AG10803 (cell line): ENCODE measurements at regions not wholly inside any gene's neighbourhood (a gene's known extent, or its start where the extent isn't known, plus 50 kb on each side); places are given as distances from the start of the nearest gene placed in this dataset.

ENCODE experiments used
- DNase-seq: peaks from one replicate; pipeline ENCODE4 v3.0.0; 2010; ENCODE audit warnings: low read depth
- H3K4me3 ChIP-seq: 2 replicates; pipeline ENCODE4 v1.5.1; 2011; ENCODE audit warnings: mild to moderate bottlenecking, low read length, control low read depth
- TF ChIP-seq, protein P1 (sequence below): conservative IDR thresholded peaks from 2 replicates; pipeline ENCODE4 v1.5.1; 2011; ENCODE audit warnings: mild to moderate bottlenecking, low read length, control low read depth, inconsistent platforms

DNA sequence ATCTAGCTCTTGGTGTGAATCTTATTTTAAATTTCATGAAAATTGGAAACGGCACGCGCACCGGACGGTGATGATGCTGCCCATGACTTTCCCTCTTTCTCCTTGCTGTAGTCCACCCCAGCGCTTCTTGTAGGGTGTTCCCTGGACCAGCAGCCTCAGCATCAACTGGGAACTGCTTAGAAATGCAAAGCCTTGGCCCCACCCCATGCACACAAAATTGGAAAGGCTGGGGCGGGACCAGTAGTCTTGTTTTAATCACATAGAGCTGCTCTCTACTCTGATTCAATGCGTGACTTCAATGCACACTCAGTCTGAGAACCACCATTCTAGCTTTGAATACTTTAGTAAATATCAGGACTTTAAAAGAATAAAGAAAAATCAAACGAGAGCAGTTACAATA, 427.1 kb downstream of the EFNB2 start:
- DNase-seq, result no peak
- TF ChIP-seq, protein P1, sequence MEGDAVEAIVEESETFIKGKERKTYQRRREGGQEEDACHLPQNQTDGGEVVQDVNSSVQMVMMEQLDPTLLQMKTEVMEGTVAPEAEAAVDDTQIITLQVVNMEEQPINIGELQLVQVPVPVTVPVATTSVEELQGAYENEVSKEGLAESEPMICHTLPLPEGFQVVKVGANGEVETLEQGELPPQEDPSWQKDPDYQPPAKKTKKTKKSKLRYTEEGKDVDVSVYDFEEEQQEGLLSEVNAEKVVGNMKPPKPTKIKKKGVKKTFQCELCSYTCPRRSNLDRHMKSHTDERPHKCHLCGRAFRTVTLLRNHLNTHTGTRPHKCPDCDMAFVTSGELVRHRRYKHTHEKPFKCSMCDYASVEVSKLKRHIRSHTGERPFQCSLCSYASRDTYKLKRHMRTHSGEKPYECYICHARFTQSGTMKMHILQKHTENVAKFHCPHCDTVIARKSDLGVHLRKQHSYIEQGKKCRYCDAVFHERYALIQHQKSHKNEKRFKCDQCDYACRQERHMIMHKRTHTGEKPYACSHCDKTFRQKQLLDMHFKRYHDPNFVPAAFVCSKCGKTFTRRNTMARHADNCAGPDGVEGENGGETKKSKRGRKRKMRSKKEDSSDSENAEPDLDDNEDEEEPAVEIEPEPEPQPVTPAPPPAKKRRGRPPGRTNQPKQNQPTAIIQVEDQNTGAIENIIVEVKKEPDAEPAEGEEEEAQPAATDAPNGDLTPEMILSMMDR, result no peak
- H3K4me3 ChIP-seq, result no peak overlapping the region

- no peak overlapping the region for H3K4me3 ChIP-seq
- TF ChIP-seq, protein P1, result no peak
- no peak for DNase-seq
Observed at GRCh38 chr13:106107061-106107460, 428.4 kb downstream of the EFNB2 start.

GRCh38 chr13:106105153-106105552, 430.3 kb downstream of the EFNB2 start:
- TF ChIP-seq, protein P1, result no peak
- H3K4me3 ChIP-seq, result no peak overlapping the region
- DNase-seq, result peak; percentile 45

GRCh38 chr13:106104281-106104901, 431.1 kb downstream of the EFNB2 start:
- H3K4me3 ChIP-seq, result no peak overlapping the region
- DNase-seq, result peak; percentile 87
- TF ChIP-seq, protein P1, result no peak

DNA sequence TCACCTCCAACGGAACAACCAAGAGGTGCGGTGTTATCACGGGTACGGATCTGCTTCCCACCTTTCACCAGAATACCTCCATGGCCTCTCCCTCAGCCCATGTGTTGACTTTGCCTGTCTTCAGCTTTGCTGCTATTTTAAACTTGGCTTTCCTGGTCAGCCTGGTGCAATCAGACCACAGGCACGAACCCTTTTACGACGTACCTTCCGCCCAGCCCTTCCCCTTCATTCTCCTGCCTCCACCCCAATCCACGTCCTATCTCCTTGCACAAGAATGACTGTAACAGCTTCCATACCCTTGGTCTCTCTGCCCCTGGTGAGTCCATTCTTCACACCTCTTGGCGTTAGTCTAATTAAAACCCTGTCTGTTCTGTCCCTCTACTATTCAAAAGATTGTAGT, 431.7 kb downstream of the EFNB2 start:
- H3K4me3 ChIP-seq, result no peak overlapping the region
- TF ChIP-seq, protein P1, result no peak
- DNase-seq, result peak; percentile 62

- DNase-seq, result no peak
- TF ChIP-seq, protein P1, result no peak
- no peak overlapping the region for H3K4me3 ChIP-seq
Observed at GRCh38 chr13:106102786-106103185, 432.7 kb downstream of the EFNB2 start.

- no peak for DNase-seq
- no peak overlapping the region for H3K4me3 ChIP-seq
- TF ChIP-seq, protein P1, result no peak
Observed at GRCh38 chr13:106101201-106101600, 434.3 kb downstream of the EFNB2 start.
